GM19467 (cell line): ENCODE measurements at regions not wholly inside any gene's neighbourhood (a gene's known extent, or its start where the extent isn't known, plus 50 kb on each side); places are given as distances from the start of the nearest gene placed in this dataset.
"Not testable (repeated sequence)": the region's sequence is repeated elsewhere in the genome, so short reads cannot be mapped to it uniquely, and the experiment has no call there.

Source experiments
- ATAC-seq: cut with Tn5 transposase; IDR thresholded peaks from one replicate; pipeline ENCODE4 v1.9.1; 2021; ENCODE audit warnings: mild to moderate bottlenecking, moderate library complexity; ENCODE audit not compliant: unreplicated experiment

DNA sequence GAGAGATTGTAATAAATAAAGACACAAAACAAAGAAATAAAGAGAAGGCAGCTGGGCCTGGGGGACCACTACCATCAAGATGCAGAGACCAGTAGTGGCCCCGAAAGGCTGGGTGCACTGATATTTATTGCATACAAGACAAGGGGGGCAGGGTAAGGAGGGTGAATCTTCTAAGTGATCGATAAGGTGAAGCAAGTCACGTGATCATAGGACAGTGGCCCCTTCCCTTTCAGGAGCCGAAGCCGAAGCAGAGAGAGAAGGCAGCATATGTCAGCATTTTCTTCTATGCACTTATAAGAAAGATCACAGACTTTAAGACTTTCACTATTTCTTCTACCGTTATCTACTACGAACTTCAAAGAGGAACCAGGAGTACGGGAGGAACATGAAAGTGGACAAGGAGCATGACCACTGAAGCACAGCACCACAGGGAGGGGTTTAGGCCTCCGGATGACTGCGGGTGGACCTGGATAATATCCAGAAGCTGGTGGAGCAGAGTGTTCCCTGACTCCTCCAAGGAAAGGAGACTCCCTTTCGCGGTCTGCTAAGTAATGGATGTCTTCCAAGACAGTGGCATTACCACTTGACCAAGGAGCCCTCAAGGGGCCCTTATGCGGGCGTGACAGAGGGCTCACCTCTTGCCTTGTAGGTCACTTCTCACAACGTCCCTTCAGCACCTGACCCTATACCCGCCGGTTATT, 126.4 kb downstream of the RBM46 start:
- ATAC-seq = not testable (repeated sequence)

DNA sequence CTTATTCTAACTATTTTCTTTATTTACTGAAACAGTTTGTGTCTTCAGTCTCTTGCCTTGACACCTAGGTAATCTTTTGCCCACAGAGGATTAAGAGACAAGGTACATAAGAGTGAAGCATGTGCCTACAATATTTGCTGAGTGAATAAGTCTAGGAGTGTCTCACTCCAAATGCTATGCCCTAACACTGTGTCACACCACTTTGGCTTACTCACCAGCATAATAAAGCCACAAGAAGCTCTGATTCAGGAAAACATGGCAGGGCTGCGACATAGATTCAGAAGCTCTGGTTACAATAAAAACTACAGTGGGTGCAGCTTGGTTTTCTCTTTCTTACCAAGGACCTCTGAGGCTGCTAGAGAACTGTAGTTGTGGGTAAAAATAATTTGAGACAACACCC, 127.1 kb downstream of the RBM46 start:
- ATAC-seq = no peak

GRCh38 chr4:154911097-154911496, 130.0 kb downstream of the RBM46 start:
- ATAC-seq = no peak

DNA sequence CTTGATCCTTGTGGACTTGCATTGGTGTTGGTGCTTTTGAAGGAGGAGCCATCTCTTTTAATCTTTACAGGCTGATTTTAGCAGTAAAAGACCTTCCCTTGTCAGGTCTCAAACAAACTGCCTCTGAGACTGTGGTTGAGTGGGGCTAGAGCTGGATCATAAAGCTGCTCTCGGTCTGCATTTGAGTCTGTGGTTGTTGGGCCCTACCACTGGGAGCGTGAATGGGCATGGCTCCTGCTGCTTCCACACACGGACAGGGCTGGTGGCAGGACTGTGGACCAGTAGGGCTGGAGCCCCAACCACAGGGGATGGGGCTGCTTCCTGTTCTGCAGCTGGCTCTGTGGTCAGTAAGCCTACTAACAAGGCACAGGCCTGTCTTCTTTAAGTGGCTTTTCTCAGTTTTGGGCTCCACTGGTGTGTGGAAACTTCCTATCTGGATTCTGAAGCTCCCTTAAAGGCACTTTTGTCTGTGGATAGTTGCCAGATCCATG, 130.6 kb downstream of the RBM46 start:
- ATAC-seq = no peak

GRCh38 chr4:154916068-154916467, 135.0 kb downstream of the RBM46 start:
- no peak for ATAC-seq

DNA sequence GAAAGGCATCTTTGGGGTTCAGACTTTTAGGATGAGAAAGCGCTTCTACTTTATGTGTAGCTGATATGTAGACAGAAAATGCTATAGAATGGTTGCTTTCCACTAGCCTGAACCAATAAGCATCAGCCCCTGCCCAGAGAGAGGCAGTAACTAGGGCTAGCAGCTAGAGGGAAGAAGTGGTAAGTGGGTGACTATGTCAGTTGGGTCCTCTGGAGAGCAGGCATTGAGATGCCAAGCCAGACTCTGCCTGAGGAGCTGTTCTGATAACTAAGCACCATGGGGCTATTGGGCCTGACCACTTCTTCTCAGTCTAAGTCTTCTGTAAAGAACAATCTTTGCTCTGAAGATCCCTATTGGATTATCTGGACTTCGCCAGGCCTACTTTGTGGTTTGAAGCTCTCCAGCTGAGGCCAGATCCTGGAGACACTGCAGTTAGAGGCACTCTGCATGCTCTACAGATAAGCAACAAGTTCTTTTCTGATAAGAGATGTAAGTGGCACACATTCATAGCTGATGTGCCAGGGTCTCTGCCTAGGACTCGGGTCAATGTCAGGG, 146.1 kb downstream of the RBM46 start:
- ATAC-seq = no peak

DNA sequence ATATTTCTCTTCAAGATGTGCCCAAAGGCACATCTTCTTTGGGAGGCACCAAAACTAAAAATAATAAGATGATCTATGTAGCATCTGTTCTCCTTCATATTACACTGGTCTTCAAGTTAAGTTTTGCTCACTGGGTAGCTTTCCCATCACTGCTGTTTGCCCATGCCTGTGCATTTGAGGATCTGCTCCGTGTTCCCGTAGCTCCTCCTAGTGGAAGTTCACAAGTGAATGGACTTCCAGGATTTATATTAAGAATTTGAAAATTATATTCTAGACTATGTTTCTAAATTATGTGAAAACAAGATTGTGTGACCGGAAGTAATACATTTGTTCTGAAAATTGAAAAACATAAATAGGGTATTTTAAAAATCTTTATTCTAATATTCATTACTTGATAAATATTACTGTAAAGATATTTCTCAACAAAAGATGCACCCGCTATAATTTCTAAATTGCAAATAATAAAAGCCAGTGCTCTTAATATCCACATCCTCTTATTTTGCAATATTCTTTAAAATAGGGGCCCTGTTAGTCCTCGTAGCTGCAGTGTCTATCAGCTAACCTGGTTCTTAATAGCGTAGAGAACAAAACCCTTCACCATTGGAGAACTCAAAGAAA, 147.7 kb downstream of the RBM46 start:
- no peak for ATAC-seq

- ATAC-seq = no peak
Observed at GRCh38 chr4:154936873-154937272, 155.8 kb downstream of the RBM46 start.

GRCh38 chr4:154939851-154940250, 158.8 kb downstream of the RBM46 start:
- ATAC-seq = no peak

DNA sequence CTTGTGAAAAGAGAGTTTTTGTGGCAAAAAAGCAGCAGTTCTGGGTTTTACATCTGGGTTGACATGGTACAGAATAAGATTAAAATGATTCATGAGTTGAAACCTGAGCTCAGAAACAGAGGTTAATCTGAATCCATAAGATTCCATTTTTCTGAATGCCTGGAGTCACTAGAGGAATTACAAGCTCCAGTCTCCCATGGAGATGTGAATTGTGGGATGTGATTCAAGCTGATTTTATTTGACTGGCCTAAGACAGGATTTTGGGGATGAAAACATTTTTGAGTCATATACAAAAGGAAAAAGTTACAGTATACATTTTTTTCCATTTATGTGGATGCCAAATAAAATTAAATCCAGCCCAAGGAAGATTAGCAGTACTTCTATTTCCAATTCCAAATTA, 161.1 kb downstream of the RBM46 start:
- ATAC-seq = no peak

DNA sequence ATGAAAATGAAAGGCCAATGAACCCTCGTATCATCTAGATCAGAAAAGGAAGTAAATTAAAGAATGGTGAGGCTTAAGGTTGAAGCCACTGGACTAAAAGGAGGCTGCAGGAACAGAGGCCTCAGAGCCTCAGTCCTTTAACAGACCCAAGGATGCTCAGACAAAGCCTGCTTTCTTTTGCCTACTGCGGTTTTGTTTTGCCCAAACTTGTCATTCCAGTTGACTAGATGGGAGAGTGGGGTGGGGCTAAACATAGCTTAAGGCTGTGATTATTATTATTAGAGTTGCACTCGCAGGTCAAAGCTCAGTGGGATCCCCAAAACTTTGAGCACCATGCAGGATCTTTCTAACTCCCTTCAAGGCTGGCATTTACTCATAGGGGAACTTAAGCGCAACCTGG, 163.9 kb downstream of the RBM46 start:
- ATAC-seq = no peak

- ATAC-seq = no peak
Observed at GRCh38 chr4:154946113-154946512, 165.0 kb downstream of the RBM46 start.

DNA sequence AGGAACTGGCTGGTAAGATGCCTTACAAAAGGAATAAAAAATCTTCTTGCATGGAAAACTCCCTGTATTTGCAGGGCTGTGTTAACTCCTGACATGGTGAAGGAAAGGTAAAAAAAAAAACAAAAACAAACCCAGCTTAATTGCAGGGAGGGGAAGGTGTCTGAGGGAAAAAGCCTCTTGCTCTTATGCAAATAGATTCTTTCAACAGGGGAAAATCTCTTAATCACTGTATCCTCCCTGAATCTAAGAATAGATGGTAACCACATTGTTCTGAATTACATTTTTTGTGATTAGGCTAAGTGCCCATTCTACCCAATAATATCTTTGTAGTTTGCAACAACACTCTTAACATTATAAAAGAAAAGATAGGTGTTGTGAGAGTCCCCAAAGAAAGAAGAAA, 172.6 kb downstream of the RBM46 start:
- no peak for ATAC-seq

DNA sequence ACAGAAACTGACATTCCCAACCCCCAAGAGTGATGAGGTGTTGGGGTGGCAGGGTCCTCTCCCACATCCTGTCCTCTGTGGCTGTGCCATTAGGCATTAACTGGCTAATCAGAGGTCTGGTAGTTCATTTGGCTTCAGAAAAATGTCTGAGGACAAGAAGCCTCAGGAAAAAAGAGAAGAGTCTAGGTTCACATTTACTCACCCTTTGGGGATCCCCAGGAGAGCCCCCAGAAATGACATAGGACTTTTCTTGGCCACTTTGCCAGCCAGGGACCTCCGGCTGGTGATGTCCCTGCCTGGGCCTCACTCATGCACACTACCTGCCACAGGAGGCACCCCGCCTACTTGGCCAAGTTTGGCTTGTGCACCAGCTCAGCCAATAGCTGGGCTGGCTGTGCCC, 173.0 kb downstream of the RBM46 start:
- no peak for ATAC-seq

GRCh38 chr4:154958121-154958520, 177.0 kb downstream of the RBM46 start:
- ATAC-seq = no peak

- ATAC-seq = no peak
Observed at GRCh38 chr4:154958621-154959358, 177.7 kb downstream of the RBM46 start.

- ATAC-seq = no peak
Observed at GRCh38 chr4:154959756-154960155, 178.7 kb downstream of the RBM46 start.

GRCh38 chr4:154960476-154960875, 179.4 kb downstream of the RBM46 start:
- no peak for ATAC-seq

GRCh38 chr4:154961263-154961662, 180.2 kb downstream of the RBM46 start:
- peak; percentile 64 for ATAC-seq

- ATAC-seq = no peak
Observed at GRCh38 chr4:154973244-154974035, 192.4 kb downstream of the RBM46 start.

DNA sequence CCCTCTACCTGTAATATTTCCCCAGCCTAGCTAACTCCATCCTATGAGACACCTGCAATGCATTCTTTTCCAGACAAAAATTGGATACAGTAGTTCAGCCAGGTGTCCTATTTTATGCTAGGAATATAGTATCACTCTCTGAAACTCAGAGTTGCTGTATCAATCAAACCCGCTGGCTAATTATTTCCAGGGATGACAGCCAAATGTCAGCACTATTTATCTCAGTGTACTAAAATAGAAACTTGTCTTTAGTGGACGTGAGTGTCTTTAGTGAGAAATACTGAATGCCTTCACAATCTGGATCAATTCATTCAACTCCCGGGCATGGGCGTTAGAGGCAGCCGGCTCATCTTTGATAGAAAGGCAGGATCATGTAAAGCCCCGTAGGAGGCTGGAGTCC, 196.2 kb downstream of the RBM46 start:
- ATAC-seq = no peak
